22Rv1 (cell line): ENCODE measurements at regions not wholly inside any gene's neighbourhood (a gene's known extent, or its start where the extent isn't known, plus 50 kb on each side); places are given as distances from the start of the nearest gene placed in this dataset.

Experiments used
- ZFX ChIP-seq: fragments of 450-650 bp; IDR thresholded peaks from 2 replicates; pipeline ENCODE4 v1.6.1; 2017; ENCODE audit warnings: antibody characterized with exemption, borderline replicate concordance
- TF ChIP-seq, protein P1 (sequence below): fragments of 450-650 bp; IDR thresholded peaks from 2 replicates; pipeline ENCODE4 v1.5.1; 2017; ENCODE audit warnings: mild to moderate bottlenecking

DNA sequence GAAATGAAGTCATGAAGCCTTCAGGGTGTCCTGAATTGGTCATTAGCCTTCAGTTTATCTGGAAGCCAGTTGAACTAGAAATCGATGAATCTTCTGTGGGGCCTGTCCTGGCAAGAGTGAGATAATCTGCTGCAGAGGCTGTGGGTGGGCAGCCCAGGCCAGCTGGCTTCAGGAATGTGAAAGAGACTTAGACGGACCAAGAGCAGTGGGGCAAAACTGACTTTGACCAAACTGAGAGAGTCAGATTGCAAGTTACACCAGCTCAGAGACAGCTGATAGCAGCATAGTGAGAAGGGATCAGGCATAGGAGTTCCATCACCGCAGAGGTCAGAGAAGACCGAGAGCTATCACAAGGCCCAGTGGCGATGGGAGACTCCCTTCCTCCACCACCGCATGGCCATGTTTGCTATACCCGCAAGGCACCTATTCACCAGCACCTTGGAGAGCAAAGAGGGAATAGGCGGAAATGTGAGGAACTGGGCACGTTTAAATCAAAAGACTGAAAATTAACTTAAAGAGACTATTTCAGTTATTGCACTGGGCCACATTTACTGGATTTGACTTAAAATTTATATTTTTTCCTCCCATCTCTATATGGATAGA is 50.0 kb upstream of the GLIS3 start:
- TF ChIP-seq, protein P1, sequence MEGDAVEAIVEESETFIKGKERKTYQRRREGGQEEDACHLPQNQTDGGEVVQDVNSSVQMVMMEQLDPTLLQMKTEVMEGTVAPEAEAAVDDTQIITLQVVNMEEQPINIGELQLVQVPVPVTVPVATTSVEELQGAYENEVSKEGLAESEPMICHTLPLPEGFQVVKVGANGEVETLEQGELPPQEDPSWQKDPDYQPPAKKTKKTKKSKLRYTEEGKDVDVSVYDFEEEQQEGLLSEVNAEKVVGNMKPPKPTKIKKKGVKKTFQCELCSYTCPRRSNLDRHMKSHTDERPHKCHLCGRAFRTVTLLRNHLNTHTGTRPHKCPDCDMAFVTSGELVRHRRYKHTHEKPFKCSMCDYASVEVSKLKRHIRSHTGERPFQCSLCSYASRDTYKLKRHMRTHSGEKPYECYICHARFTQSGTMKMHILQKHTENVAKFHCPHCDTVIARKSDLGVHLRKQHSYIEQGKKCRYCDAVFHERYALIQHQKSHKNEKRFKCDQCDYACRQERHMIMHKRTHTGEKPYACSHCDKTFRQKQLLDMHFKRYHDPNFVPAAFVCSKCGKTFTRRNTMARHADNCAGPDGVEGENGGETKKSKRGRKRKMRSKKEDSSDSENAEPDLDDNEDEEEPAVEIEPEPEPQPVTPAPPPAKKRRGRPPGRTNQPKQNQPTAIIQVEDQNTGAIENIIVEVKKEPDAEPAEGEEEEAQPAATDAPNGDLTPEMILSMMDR, result no peak
- no peak for TF ChIP-seq ZFX
